ENCODE measurements at regions not wholly inside any gene's neighbourhood (a gene's known extent, or its start where the extent isn't known, plus 50 kb on each side); places are given as distances from the start of the nearest gene placed in this dataset.

- FAIRE-seq: no peak
- intact Hi-C loops (cut with micrococcal nuclease): no loop called here
- POLR2A ChIA-PET: no interaction called here
- TF ChIP-seq GATA2 (IDR thresholded peaks at IDR 0.05; ENCODE audit: insufficient read depth, insufficient read length, low read depth, low read length): no peak
- no peak for TF ChIP-seq MYC (IDR thresholded peaks at IDR 0.05; ENCODE audit: low read depth, low read length)
- no peak for TF ChIP-seq EZH2 (IDR thresholded peaks at IDR 0.05; ENCODE audit: borderline replicate concordance, low read depth, low read length, severe bottlenecking)
- TF ChIP-seq, protein P1, sequence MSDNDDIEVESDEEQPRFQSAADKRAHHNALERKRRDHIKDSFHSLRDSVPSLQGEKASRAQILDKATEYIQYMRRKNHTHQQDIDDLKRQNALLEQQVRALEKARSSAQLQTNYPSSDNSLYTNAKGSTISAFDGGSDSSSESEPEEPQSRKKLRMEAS (IDR thresholded peaks at IDR 0.05; ENCODE audit: insufficient read depth, insufficient read length): no peak
- no peak for TF ChIP-seq POLR2A (IDR thresholded peaks at IDR 0.05; ENCODE audit: low read depth, low read length)
- no peak for TF ChIP-seq JUN (IDR thresholded peaks at IDR 0.05; ENCODE audit: borderline replicate concordance, insufficient read depth, insufficient read length, low read depth)
- TF ChIP-seq CTCF (IDR thresholded peaks at IDR 0.05; ENCODE audit: extremely low read depth in 1 of 2, insufficient read depth in 1 of 2, low read depth in 1 of 2, low read length in 2 of 2): no peak
- no peak for TF ChIP-seq POLR2AphosphoS5 (IDR thresholded peaks at IDR 0.05; ENCODE audit: insufficient read depth, low read depth, low read length)
- no peak for TF ChIP-seq FOS (IDR thresholded peaks at IDR 0.05; ENCODE audit: borderline replicate concordance, insufficient read depth, low read length)
- CTCF ChIA-PET: no interaction called here
- no peak for DNase-seq (ENCODE audit: low read depth, low spot score)
- no peak overlapping the region for H3K4me3 ChIP-seq (replicated peaks in 1 of 3; ENCODE audit: insufficient read depth in 1 of 3, low read depth in 1 of 3, low read length in 3 of 3)
- peaks cover 2% of the 10 kb centered on the region for H3K9me3 ChIP-seq (replicated peaks; ENCODE audit: control insufficient read depth, insufficient read depth, low read length)
- no peaks in the 10 kb centered on the region for H3K4me1 ChIP-seq (ENCODE audit: control insufficient read depth, extremely low read depth, insufficient read depth, low read length)
- no peak overlapping the region for H3K27ac ChIP-seq (ENCODE audit: insufficient read depth, low read depth, low read length)
- dilution Hi-C loops (cut with MboI; ENCODE audit: extremely low pct_ligation_motif_present, low sequenced_read_pairs): no loop called here
- H2AFZ ChIP-seq (ENCODE audit: low read depth, low read length): no peak overlapping the region
- no TSS peak for BruUV-seq (replicated peaks)
- H3K79me2 ChIP-seq (ENCODE audit: control insufficient read depth, insufficient read depth, low read length): no peaks in the 10 kb centered on the region
- no peaks in the 10 kb centered on the region for H3K36me3 ChIP-seq (ENCODE audit: control insufficient read depth in 2 of 2, extremely low read depth in 1 of 2, insufficient read depth in 2 of 2, low read length in 2 of 2)
- H4K20me1 ChIP-seq (replicated peaks; ENCODE audit: control insufficient read depth, extremely low read depth, insufficient read depth, low read length): no peaks in the 10 kb centered on the region
- H3K9ac ChIP-seq (replicated peaks; ENCODE audit: extremely low read depth, insufficient read depth, low read length): no peak overlapping the region
- no peaks in the 10 kb centered on the region for H3K27me3 ChIP-seq (ENCODE audit: control insufficient read depth in 2 of 2, insufficient read depth in 2 of 2, low read length in 2 of 2)
- no peak overlapping the region for H3K4me2 ChIP-seq (ENCODE audit: insufficient read depth, low read length)
- no peaks in the 10 kb centered on the region for H3K9me1 ChIP-seq (replicated peaks; ENCODE audit: control insufficient read depth, extremely low read depth, insufficient read depth, low read length)
Observed at GRCh38 chr1:14347776-14348175, 250.7 kb upstream of the KAZN start.
